Mesenchymal stem cell (in vitro differentiated cells and primary cell): ENCODE measurements at regions not wholly inside any gene's neighbourhood (a gene's known extent, or its start where the extent isn't known, plus 50 kb on each side); places are given as distances from the start of the nearest gene placed in this dataset.

Experiments used
- DNase-seq: peaks from one replicate; pipeline ENCODE4 v3.0.0-alpha.2; 2013
- H2AFZ ChIP-seq: one replicate; pipeline ENCODE4 v1.6.1; 2013; ENCODE audit warnings: low read depth, mild to moderate bottlenecking, control low read depth, inconsistent platforms, low read length, moderate library complexity
- H2AK5ac ChIP-seq: 2 replicates; pipeline ENCODE4 v1.6.1; 2013; ENCODE audit warnings: low read length, moderate library complexity, mild to moderate bottlenecking, inconsistent platforms; ENCODE audit not compliant: severe bottlenecking
- H2BK120ac ChIP-seq: one replicate; pipeline ENCODE4 v1.6.1; 2013; ENCODE audit warnings: low read depth, mild to moderate bottlenecking, inconsistent platforms, low read length, moderate library complexity
- H2BK12ac ChIP-seq, 2 experiments: one replicate each; pipeline ENCODE4 v1.6.1; 2013; ENCODE audit warnings: inconsistent platforms in 2 of 2, low read length in 2 of 2, mild to moderate bottlenecking in 2 of 2, moderate library complexity in 2 of 2, control low read depth in 1 of 2
- H2BK15ac ChIP-seq: one replicate; pipeline ENCODE4 v1.6.1; 2013; ENCODE audit warnings: mild to moderate bottlenecking, low read depth, inconsistent platforms; ENCODE audit not compliant: poor library complexity, severe bottlenecking
- H2BK5ac ChIP-seq: 2 replicates; pipeline ENCODE4 v1.6.1; 2013; ENCODE audit warnings: low read depth, mild to moderate bottlenecking, low read length, control low read depth, inconsistent platforms; ENCODE audit not compliant: poor library complexity, severe bottlenecking
- H3K14ac ChIP-seq, 2 experiments: one replicate each; pipeline ENCODE4 v1.6.1; 2013; ENCODE audit warnings: inconsistent platforms in 2 of 2, low read length in 2 of 2, control low read depth in 1 of 2, mild to moderate bottlenecking in 1 of 2, moderate library complexity in 1 of 2
- H3K18ac ChIP-seq, 2 experiments: one replicate each; pipeline ENCODE4 v1.6.1; 2013; ENCODE audit warnings: inconsistent platforms in 2 of 2, low read length in 2 of 2, control low read depth in 1 of 2, low read depth in 1 of 2, mild to moderate bottlenecking in 1 of 2
- H3K23ac ChIP-seq, 2 experiments: one replicate each; pipeline ENCODE4 v1.6.1; 2013; ENCODE audit warnings: inconsistent platforms in 2 of 2, low read length in 2 of 2, mild to moderate bottlenecking in 2 of 2, moderate library complexity in 2 of 2, control low read depth in 1 of 2
- H3K27ac ChIP-seq: 2 replicates; pipeline ENCODE4 v1.5.1; 2013; ENCODE audit warnings: mild to moderate bottlenecking, moderate library complexity, low read length, control low read depth, inconsistent platforms; ENCODE audit not compliant: poor library complexity, severe bottlenecking
- H3K27me3 ChIP-seq, 2 experiments: 2 replicates each; pipeline versions ENCODE4 v1.6.1 to v1.7.0; 2013; ENCODE audit warnings: low read length in 2 of 2, mild to moderate bottlenecking in 2 of 2, moderate library complexity in 2 of 2, control low read depth in 1 of 2, inconsistent platforms in 1 of 2; ENCODE audit not compliant: control insufficient read depth in 1 of 2, insufficient read depth in 1 of 2
- H3K36me3 ChIP-seq, 2 experiments: 2 replicates each; pipeline versions ENCODE4 v1.6.1 to v1.7.0; 2013; ENCODE audit warnings: low read length in 2 of 2, control low read depth in 1 of 2, inconsistent platforms in 1 of 2, low read depth in 1 of 2, mild to moderate bottlenecking in 1 of 2; ENCODE audit not compliant: insufficient read depth in 2 of 2, control insufficient read depth in 1 of 2
- H3K4ac ChIP-seq, 2 experiments: one replicate each; pipeline ENCODE4 v1.6.1; 2013; ENCODE audit warnings: inconsistent platforms in 2 of 2, low read length in 2 of 2, mild to moderate bottlenecking in 2 of 2, moderate library complexity in 2 of 2, control low read depth in 1 of 2, low read depth in 1 of 2
- H3K4me1 ChIP-seq: 2 replicates; pipeline ENCODE4 v1.6.1; 2013; ENCODE audit warnings: low read depth, low read length, control low read depth; ENCODE audit not compliant: control insufficient read depth, insufficient read depth
- H3K4me2 ChIP-seq: 2 replicates; pipeline ENCODE4 v1.6.1; 2013; ENCODE audit warnings: low read length, mild to moderate bottlenecking, inconsistent platforms; ENCODE audit not compliant: poor library complexity, severe bottlenecking
- H3K4me3 ChIP-seq, 2 experiments: 2 replicates each; pipeline versions ENCODE4 v1.5.1 to v1.7.0; 2013; ENCODE audit warnings: low read length in 2 of 2, mild to moderate bottlenecking in 2 of 2, control low read depth in 1 of 2, low read depth in 1 of 2; ENCODE audit not compliant: insufficient read depth in 1 of 2
- H3K79me1 ChIP-seq: replicated peaks from 2 replicates; pipeline ENCODE4 v1.6.1; 2013; ENCODE audit warnings: mild to moderate bottlenecking, control low read depth, low read length, inconsistent platforms; ENCODE audit not compliant: poor library complexity, severe bottlenecking
- H3K9ac ChIP-seq: 2 replicates; pipeline ENCODE4 v1.7.0; 2013; ENCODE audit warnings: mild to moderate bottlenecking, low read length, moderate library complexity
- H3K9me3 ChIP-seq: 2 replicates; pipeline ENCODE4 v1.7.0; 2013; ENCODE audit warnings: mild to moderate bottlenecking, low read length; ENCODE audit not compliant: control insufficient read depth
- H4K8ac ChIP-seq: one replicate; pipeline ENCODE4 v1.6.1; 2013; ENCODE audit warnings: inconsistent platforms, mild to moderate bottlenecking, low read length, moderate library complexity
- H4K91ac ChIP-seq: one replicate; pipeline ENCODE4 v1.6.1; 2013; ENCODE audit warnings: mild to moderate bottlenecking, low read length, inconsistent platforms
- WGBS: methylation state at CpG from one replicate; pipeline ENCODE4 v1.1.7; 2013; ENCODE audit warnings: mixed read lengths; 5-methylcytosine and 5-hydroxymethylcytosine counted together

DNA sequence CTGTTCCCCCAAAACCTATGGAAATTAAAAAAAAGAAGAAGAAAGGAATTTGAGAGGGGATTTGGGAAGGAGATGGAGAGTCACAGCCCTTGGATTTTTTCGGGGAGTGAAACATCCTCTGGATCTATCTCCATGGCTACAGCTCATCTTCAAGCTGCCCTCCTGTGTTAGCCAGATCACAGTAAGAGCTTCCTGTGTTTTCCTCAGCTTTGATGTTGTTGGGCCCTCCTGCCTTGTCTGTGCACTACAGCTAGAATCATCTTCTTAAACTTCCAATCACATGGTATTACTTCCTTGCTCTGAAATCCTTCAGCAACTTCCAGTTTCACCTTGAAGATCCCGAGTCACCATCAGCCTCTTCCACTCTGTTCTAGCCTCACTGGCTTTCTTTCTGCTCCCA, 207.8 kb upstream of the ZFP64 start:
- peaks cover 3% of the 10 kb centered on the region for H3K9me3 ChIP-seq
- H3K4ac ChIP-seq = no peak overlapping the region
- H4K91ac ChIP-seq = no peak overlapping the region
- H3K4me3 ChIP-seq = no peak overlapping the region
- H3K9ac ChIP-seq = no peak overlapping the region
- H4K8ac ChIP-seq = no peak overlapping the region
- no peaks in the 10 kb centered on the region for H3K36me3 ChIP-seq
- H2BK120ac ChIP-seq = no peak overlapping the region
- no peak overlapping the region for H2AFZ ChIP-seq
- H3K18ac ChIP-seq = no peak overlapping the region
- no peak overlapping the region for H3K4me2 ChIP-seq
- no peak overlapping the region for H2BK15ac ChIP-seq
- H3K79me1 ChIP-seq = no peaks in the 10 kb centered on the region
- no peak overlapping the region for H2BK5ac ChIP-seq
- no peak overlapping the region for H3K14ac ChIP-seq
- H3K27me3 ChIP-seq = no peaks in the 10 kb centered on the region
- 84% methylated on average over 2 of the region's 2 CpGs for WGBS
- no peak overlapping the region for H3K23ac ChIP-seq
- no peak overlapping the region for H3K27ac ChIP-seq
- no peak for DNase-seq
- no peak overlapping the region for H2AK5ac ChIP-seq
- H3K4me1 ChIP-seq = no peaks in the 10 kb centered on the region
- no peak overlapping the region for H2BK12ac ChIP-seq

DNA sequence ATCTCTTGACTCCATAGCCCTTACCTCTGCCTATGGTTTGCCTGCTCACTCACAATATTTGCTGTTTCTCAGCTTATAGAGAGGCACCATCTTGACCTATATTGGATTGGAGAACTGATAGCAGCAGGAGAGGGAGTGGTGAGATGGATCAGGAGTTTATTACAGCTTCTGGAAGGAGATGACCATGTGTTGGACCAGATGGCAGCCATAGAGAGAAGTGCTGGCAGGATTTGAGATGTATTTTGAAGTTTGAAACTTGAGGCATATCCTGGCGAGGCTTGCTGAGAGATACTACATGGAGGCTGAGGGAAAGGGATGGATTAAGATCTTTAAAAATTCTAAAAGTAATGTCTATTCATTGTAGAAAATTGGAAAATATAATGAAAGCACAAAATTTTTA, 198.0 kb upstream of the ZFP64 start:
- Histone ChIP-seq H3K9ac (no peak overlapping the region), H3K27ac (no peak overlapping the region), H3K79me1 (no peaks in the 10 kb centered on the region), H3K9me3 (no peaks in the 10 kb centered on the region), H3K18ac (no peak overlapping the region), H2AK5ac (no peak overlapping the region), H2BK120ac (no peak overlapping the region), H3K4me3 (no peak overlapping the region), H3K4me1 (no peaks in the 10 kb centered on the region), H3K4ac (no peak overlapping the region), H3K27me3 (no peaks in the 10 kb centered on the region), H3K4me2 (no peak overlapping the region), H3K14ac (no peak overlapping the region), H2BK12ac (no peak overlapping the region), H3K23ac (no peak overlapping the region), H2AFZ (no peak overlapping the region), H4K8ac (no peak overlapping the region), H3K36me3 (no peaks in the 10 kb centered on the region), H4K91ac (no peak overlapping the region), H2BK5ac (no peak overlapping the region), H2BK15ac (no peak overlapping the region)
- no CpG with 5 or more reads among the region's 1 CpG for WGBS
- DNase-seq = no peak

- H3K23ac ChIP-seq = no peak overlapping the region
- H3K4me2 ChIP-seq = no peak overlapping the region
- H3K79me1 ChIP-seq = no peaks in the 10 kb centered on the region
- H3K18ac ChIP-seq = peak overlapping the region in 1 of 2 experiments; percentile 70
- WGBS = 85% methylated on average over 10 of the region's 10 CpGs
- H2BK5ac ChIP-seq = no peak overlapping the region
- no peak for DNase-seq
- no peak overlapping the region for H2AFZ ChIP-seq
- no peaks in the 10 kb centered on the region for H3K4me1 ChIP-seq
- H2BK15ac ChIP-seq = no peak overlapping the region
- H4K8ac ChIP-seq = no peak overlapping the region
- H3K4ac ChIP-seq = no peak overlapping the region
- H2AK5ac ChIP-seq = no peak overlapping the region
- H3K36me3 ChIP-seq = no peaks in the 10 kb centered on the region
- no peak overlapping the region for H3K14ac ChIP-seq
- H3K9me3 ChIP-seq = peaks cover 6% of the 10 kb centered on the region
- no peak overlapping the region for H3K27ac ChIP-seq
- H3K9ac ChIP-seq = no peak overlapping the region
- no peaks in the 10 kb centered on the region for H3K27me3 ChIP-seq
- no peak overlapping the region for H3K4me3 ChIP-seq
- H2BK12ac ChIP-seq = no peak overlapping the region
- no peak overlapping the region for H4K91ac ChIP-seq
- H2BK120ac ChIP-seq = no peak overlapping the region
Observed at GRCh38 chr20:52383995-52384621, 192.5 kb upstream of the ZFP64 start.

DNA sequence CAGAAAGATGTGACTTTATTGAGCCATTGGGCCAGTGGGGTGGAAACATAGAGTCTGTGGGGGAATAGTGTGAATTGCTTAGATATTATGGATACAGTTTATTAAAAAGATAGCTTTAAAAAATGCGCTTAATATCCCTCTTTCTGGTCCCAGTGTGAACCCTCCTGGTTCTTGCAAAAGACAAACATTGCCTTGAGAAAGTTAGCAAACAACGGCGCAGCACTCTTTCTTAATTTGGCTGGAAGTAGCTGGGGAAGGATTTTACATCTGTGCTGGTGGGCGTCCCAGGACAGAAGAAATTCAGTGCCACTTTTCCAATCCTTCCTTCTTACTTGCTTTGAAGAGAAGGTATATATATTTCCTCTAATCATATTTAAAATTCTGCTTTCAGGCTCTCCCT, 191.4 kb upstream of the ZFP64 start:
- Histone ChIP-seq H3K27ac (no peak overlapping the region), H3K4me2 (no peak overlapping the region), H2BK15ac (no peak overlapping the region), H3K79me1 (no peaks in the 10 kb centered on the region), H3K9ac (no peak overlapping the region), H2AK5ac (no peak overlapping the region), H3K18ac (no peak overlapping the region), H3K36me3 (no peaks in the 10 kb centered on the region), H3K14ac (no peak overlapping the region), H4K91ac (no peak overlapping the region), H3K9me3 (peaks cover 6% of the 10 kb centered on the region), H3K4ac (no peak overlapping the region), H3K23ac (no peak overlapping the region), H2BK120ac (no peak overlapping the region), H3K4me1 (no peaks in the 10 kb centered on the region), H4K8ac (no peak overlapping the region), H3K27me3 (no peaks in the 10 kb centered on the region), H2BK12ac (no peak overlapping the region), H2AFZ (no peak overlapping the region), H2BK5ac (no peak overlapping the region), H3K4me3 (no peak overlapping the region)
- 92% methylated on average over 4 of the region's 4 CpGs for WGBS
- no peak for DNase-seq
